ENCODE measurements at regions not wholly inside any gene's neighbourhood (a gene's known extent, or its start where the extent isn't known, plus 50 kb on each side); places are given as distances from the start of the nearest gene placed in this dataset.

GRCh38 chr6:133637436-133637835 lies 251.5 kb upstream of the TCF21 start:
- H3K27ac ChIP-seq (ENCODE audit: insufficient read depth, low read length), result no peak overlapping the region
- no peak for TF ChIP-seq EZH2 (IDR thresholded peaks at IDR 0.05; ENCODE audit: low read length, missing control alignments)
- TF ChIP-seq CTCF (conservative IDR thresholded peaks at IDR 0.05 in 1 of 2, IDR thresholded peaks at IDR 0.05 in 1 of 2; ENCODE audit: low read depth in 1 of 2, low read length in 2 of 2), result no peak
- H3K4me1 ChIP-seq (ENCODE audit: control insufficient read depth, extremely low read depth, insufficient read depth, low read length), result peaks cover 5% of the 10 kb centered on the region
- no peaks in the 10 kb centered on the region for H3K27me3 ChIP-seq (ENCODE audit: control insufficient read depth, insufficient read depth, low read length)
- H3K9ac ChIP-seq (ENCODE audit: insufficient read depth, low read length), result no peak overlapping the region
- no peaks in the 10 kb centered on the region for H3K79me2 ChIP-seq (ENCODE audit: control insufficient read depth, insufficient read depth, low read length)
- H3K4me3 ChIP-seq (replicated peaks in 1 of 4; ENCODE audit: control extremely low read depth in 1 of 4, insufficient read depth in 1 of 4, low read depth in 3 of 4, low read length in 4 of 4), result no peak overlapping the region
- peak in 1 of 2 donors; percentile 42 for DNase-seq (ENCODE audit: low read depth in 2 of 2)
- peak overlapping the region; percentile 64 for H3K4me2 ChIP-seq (ENCODE audit: extremely low read depth, insufficient read depth, low read length)
- no peak overlapping the region for H2AFZ ChIP-seq (ENCODE audit: low read length)
- H3K36me3 ChIP-seq (ENCODE audit: control insufficient read depth, insufficient read depth, low read length), result no peaks in the 10 kb centered on the region
- no peaks in the 10 kb centered on the region for H4K20me1 ChIP-seq (ENCODE audit: control insufficient read depth, extremely low read depth, insufficient read depth, low read length)
- no peaks in the 10 kb centered on the region for H3K9me3 ChIP-seq (ENCODE audit: control insufficient read depth, insufficient read depth, low read depth, low read length)

GRCh38 chr6:133637874-133638273 lies 251.0 kb upstream of the TCF21 start:
- H2AFZ ChIP-seq (ENCODE audit: low read length), result no peak overlapping the region
- no peak for TF ChIP-seq EZH2 (IDR thresholded peaks at IDR 0.05; ENCODE audit: low read length, missing control alignments)
- TF ChIP-seq CTCF (conservative IDR thresholded peaks at IDR 0.05 in 1 of 2, IDR thresholded peaks at IDR 0.05 in 1 of 2; ENCODE audit: low read depth in 1 of 2, low read length in 2 of 2), result no peak
- no peaks in the 10 kb centered on the region for H3K27me3 ChIP-seq (ENCODE audit: control insufficient read depth, insufficient read depth, low read length)
- no peak overlapping the region for H3K9ac ChIP-seq (ENCODE audit: insufficient read depth, low read length)
- H3K4me2 ChIP-seq (ENCODE audit: extremely low read depth, insufficient read depth, low read length), result no peak overlapping the region
- H3K79me2 ChIP-seq (ENCODE audit: control insufficient read depth, insufficient read depth, low read length), result no peaks in the 10 kb centered on the region
- no peaks in the 10 kb centered on the region for H3K9me3 ChIP-seq (ENCODE audit: control insufficient read depth, insufficient read depth, low read depth, low read length)
- no peak for DNase-seq (ENCODE audit: low read depth in 2 of 2)
- no peak overlapping the region for H3K4me3 ChIP-seq (replicated peaks in 1 of 4; ENCODE audit: control extremely low read depth in 1 of 4, insufficient read depth in 1 of 4, low read depth in 3 of 4, low read length in 4 of 4)
- no peaks in the 10 kb centered on the region for H3K36me3 ChIP-seq (ENCODE audit: control insufficient read depth, insufficient read depth, low read length)
- no peak overlapping the region for H3K27ac ChIP-seq (ENCODE audit: insufficient read depth, low read length)
- H3K4me1 ChIP-seq (ENCODE audit: control insufficient read depth, extremely low read depth, insufficient read depth, low read length), result peaks cover 4% of the 10 kb centered on the region
- no peaks in the 10 kb centered on the region for H4K20me1 ChIP-seq (ENCODE audit: control insufficient read depth, extremely low read depth, insufficient read depth, low read length)

GRCh38 chr6:133641104-133641503 lies 247.8 kb upstream of the TCF21 start:
- Histone ChIP-seq H3K4me1 (ENCODE audit: control insufficient read depth, extremely low read depth, insufficient read depth, low read length) (peaks cover 4% of the 10 kb centered on the region), H3K9me3 (ENCODE audit: control insufficient read depth, insufficient read depth, low read depth, low read length) (no peaks in the 10 kb centered on the region), H3K4me2 (ENCODE audit: extremely low read depth, insufficient read depth, low read length) (no peak overlapping the region), H3K79me2 (ENCODE audit: control insufficient read depth, insufficient read depth, low read length) (no peaks in the 10 kb centered on the region), H4K20me1 (ENCODE audit: control insufficient read depth, extremely low read depth, insufficient read depth, low read length) (no peaks in the 10 kb centered on the region), H3K36me3 (ENCODE audit: control insufficient read depth, insufficient read depth, low read length) (no peaks in the 10 kb centered on the region), H3K4me3 (replicated peaks in 1 of 4; ENCODE audit: control extremely low read depth in 1 of 4, insufficient read depth in 1 of 4, low read depth in 3 of 4, low read length in 4 of 4) (no peak overlapping the region), H3K27me3 (ENCODE audit: control insufficient read depth, insufficient read depth, low read length) (no peaks in the 10 kb centered on the region), H3K27ac (ENCODE audit: insufficient read depth, low read length) (no peak overlapping the region), H3K9ac (ENCODE audit: insufficient read depth, low read length) (no peak overlapping the region), H2AFZ (ENCODE audit: low read length) (no peak overlapping the region)
- DNase-seq (ENCODE audit: low read depth in 2 of 2), result peak in 1 of 2 donors; percentile 23
- TF ChIP-seq EZH2 (IDR thresholded peaks at IDR 0.05; ENCODE audit: low read length, missing control alignments), result no peak
- no peak for TF ChIP-seq CTCF (conservative IDR thresholded peaks at IDR 0.05 in 1 of 2, IDR thresholded peaks at IDR 0.05 in 1 of 2; ENCODE audit: low read depth in 1 of 2, low read length in 2 of 2)

Measured in fibroblast of lung (primary cell).